HG02571 (cell line): ENCODE measurements at regions not wholly inside any gene's neighbourhood (a gene's known extent, or its start where the extent isn't known, plus 50 kb on each side); places are given as distances from the start of the nearest gene placed in this dataset.

Experiments used
- ATAC-seq: cut with Tn5 transposase; IDR thresholded peaks from one replicate; pipeline ENCODE4 v1.9.1; 2021; ENCODE audit warnings: mild to moderate bottlenecking, moderate library complexity; ENCODE audit not compliant: unreplicated experiment

DNA sequence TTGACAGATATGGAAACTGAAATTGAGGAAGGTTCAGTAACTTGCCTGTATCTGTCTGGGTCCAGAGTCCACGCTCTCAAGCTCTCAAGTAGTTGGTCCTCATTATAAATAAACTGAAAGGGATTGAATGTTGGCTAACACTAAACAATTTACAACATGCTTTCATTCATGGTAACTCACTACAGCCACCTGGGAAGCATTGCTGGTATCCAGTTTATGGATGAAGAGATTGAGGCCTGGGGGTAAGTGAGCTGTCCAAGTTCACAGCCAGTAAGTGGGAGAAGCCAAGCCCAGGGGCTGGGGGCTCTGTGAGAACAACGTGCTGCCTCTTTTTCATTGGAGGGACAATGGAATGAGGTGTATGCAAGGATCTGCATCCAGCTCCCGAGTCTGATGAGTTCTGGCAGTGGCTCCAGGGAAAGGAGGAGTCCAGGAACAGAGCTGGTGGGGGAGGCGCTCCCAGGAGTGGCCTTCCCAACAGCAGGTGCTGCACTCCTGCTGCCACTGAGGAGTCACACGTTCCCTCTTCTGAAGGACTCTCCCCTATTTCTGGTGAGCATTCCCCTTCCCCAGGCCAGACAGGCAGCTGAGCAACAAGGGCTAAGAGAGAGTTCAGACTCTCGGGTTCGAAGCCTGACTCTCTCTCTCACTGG is 175.8 kb downstream of the CSNK2A3 start:
- ATAC-seq = no peak

GRCh38 chr11:11173316-11174025 is 179.6 kb downstream of the CSNK2A3 start:
- no peak for ATAC-seq

DNA sequence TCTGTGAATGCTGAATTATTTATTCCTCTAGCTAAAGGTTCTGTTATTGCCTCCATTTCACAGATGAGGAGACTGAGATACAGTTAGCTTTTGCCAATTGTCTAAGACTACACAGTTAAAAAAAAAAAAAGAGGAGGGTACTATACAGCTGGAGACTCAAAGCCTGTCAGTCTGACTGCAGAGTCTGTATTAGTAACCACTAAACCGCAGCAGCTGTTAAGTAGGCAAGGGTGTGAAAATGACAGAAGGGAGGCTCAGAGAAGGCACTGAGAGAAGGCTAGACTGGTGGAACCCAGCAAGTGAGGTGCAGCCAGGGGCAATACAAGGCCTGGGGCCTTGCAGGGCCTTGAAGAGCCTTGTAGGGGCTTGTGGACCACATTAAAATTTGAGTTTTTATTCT is 181.2 kb downstream of the CSNK2A3 start:
- peak; percentile 75 for ATAC-seq

- no peak for ATAC-seq
Observed at GRCh38 chr11:11171285-11171684, 181.8 kb downstream of the CSNK2A3 start.

DNA sequence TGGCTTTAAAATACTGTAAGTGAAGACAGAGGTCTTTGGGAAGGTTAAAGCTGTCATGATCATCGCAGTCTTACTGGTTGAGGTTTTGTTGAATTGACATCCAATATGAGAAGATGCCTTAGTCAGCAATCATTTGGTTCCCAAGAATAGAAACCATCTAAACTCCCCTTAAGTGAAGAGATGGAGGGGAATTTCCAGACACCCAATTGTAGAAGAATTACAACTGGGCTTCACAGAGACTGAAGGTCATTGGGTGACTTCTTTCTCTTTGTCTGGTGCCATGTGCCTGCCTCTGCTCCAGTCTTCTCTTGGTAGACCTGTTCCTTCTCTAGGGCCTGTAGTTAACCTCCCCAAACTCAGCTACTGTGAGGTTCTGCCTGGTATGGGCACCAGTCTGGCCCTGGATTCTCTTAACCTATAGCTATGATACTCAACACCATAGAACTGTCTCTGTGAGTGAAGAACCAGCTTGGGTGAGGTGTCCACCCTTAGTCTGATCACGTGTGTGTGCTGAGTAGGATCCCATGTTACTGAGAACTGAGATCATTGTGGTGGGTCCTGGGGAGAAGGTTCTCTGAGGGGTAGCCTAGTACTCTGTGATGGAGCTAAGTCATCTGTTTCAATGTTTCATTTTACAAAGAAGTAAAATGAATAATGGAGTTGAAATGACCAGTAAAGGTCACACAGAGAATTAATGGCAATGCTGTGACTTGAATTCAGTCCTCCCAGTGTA is 182.5 kb downstream of the CSNK2A3 start:
- peak; percentile 25 for ATAC-seq

GRCh38 chr11:11169715-11170351 is 183.2 kb downstream of the CSNK2A3 start:
- ATAC-seq = peak; percentile 41

DNA sequence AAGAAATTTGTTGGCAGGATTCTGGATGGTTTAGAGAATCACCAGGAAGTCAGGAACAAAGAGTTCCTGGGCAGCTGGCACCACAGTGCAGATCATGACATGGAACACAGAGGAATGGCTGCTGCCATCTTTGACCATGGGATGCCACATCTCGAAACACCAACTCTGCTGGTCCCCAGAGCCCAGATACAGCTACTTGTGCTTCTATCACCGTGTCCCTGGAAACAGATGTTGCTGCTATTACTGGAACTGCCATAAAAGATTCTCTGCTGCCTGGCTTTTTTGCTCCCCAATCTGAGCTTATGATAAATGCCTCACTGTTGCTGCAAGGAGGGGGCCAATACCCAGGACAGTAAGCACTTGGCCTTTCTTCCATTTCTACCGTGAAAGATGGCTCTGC is 185.2 kb downstream of the CSNK2A3 start:
- no peak for ATAC-seq

GRCh38 chr11:11164334-11164690 is 188.7 kb downstream of the CSNK2A3 start:
- no peak for ATAC-seq

- no peak for ATAC-seq
Observed at GRCh38 chr11:11163669-11164333, 189.2 kb downstream of the CSNK2A3 start.

GRCh38 chr11:11163236-11163635 is 189.8 kb downstream of the CSNK2A3 start:
- ATAC-seq = no peak

- ATAC-seq = no peak
Observed at GRCh38 chr11:11157185-11157584, 195.9 kb downstream of the CSNK2A3 start.

DNA sequence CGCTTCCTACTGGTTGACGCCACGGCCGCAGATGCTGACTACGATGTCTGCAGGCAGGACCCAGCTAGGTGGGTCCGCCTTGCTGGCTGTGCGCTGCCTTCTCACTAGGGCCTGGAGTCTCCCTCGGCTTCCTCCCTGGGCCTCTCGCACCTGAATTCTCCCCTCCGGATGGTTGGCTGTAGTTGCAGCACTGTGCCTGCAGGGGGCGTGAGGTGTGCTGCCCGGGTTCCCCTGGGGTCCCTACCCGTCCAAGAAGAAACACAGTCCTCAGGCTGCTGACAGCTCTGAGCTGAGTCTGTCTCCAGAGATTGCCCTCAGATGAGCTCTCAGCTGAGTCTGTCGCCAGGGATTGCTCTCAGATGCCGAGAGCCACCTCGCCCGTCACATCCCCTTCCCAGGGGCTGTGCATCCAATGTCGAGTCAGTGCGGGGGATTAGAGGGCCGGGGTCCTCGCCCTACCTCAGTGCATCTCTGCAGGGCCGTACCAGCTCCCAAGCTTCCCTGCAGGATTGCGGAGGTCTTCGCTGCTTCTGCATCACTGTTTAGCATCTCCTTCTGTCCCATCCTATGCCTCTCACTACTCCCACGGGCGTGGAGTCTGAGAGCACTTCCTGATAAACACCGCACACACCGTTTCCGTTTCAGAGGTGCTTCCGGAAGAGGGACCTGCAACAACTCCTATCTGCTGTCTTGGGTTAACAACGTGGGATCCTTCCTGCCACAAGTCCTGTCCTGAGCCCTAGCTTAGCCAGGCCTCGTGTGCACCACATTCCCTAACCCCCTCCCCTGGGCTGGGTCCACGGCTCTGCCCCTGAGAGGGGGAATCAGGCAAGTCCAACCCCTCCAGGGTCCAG is 196.9 kb downstream of the CSNK2A3 start:
- no peak for ATAC-seq

GRCh38 chr11:11152877-11153276 is 200.2 kb downstream of the CSNK2A3 start:
- ATAC-seq = no peak

DNA sequence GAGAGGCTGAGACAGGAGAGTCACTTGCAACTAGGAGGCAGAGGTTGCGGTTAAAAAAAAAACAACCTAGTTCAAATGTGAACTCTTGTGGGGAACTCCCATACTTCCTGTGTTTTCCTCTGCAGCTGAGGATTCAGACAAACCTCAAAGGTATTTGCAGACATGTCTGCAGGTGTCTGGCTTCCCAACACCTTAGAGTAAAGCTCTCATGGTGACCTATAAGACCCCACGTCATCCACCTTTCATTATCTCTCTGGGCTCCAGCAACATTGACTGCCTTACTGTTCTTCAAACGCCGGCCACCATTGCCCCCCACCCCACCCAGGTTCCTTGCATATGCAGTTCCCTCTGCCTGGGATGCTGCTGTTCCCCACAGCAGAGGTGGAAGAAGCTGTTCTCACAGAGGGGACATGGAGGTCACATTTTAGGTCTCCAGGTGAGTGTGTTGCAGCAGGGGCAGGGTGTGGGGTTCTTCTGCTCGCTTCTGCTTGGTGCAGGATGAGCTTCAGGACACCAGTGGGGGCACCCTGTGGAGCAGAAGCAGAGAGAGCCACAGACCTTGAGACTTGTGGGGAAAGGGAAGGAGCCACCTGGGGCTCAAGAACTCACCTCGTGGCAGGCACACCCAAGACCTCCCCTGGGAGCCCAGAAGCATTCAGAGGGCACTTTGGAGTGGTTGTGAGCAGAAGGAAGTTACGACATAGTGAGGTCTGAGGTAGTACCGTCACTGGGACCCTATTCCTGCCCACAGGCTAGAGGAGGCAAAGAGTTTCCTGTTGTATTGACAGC is 203.2 kb downstream of the CSNK2A3 start:
- no peak for ATAC-seq

DNA sequence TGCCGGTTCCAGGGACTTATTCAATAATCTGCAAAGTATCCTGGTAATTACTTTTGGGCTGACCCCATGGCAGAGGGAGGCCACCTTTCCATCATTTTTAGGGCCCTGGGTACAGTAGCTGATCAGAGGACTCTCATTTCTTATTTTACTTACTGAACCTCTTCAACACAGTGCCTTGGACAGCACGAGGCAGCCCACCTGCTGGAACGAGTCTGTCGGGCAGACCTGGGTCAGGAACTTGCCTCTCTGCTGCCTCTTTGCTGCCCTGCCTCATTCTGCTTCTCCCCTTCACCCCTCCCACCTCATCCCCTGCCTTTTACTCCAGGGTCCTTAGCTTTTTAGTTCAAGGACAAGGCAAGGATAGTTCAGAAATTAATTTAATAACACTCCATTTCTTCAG is 204.5 kb downstream of the CSNK2A3 start:
- no peak for ATAC-seq

GRCh38 chr11:11148104-11148509 is 204.9 kb downstream of the CSNK2A3 start:
- no peak for ATAC-seq

- no peak for ATAC-seq
Observed at GRCh38 chr11:11146830-11147229, 206.2 kb downstream of the CSNK2A3 start.

GRCh38 chr11:11143849-11144248 is 209.2 kb downstream of the CSNK2A3 start:
- ATAC-seq = no peak

- no peak for ATAC-seq
Observed at GRCh38 chr11:11142430-11142829, 210.6 kb downstream of the CSNK2A3 start.
